K562 (cell line): ENCODE measurements at regions not wholly inside any gene's neighbourhood (a gene's known extent, or its start where the extent isn't known, plus 50 kb on each side); places are given as distances from the start of the nearest gene placed in this dataset.

Experiments
- ATAC-seq: fragments of 200-7000 bp; cut with Tn5 transposase; 3 replicates; pipeline ENCODE4 v1.9.1; 2020; ENCODE audit warnings: moderate library complexity
- BruUV-seq: library from RNA; stranded (reverse); fragments of 400-500 nt; replicated peaks from 2 replicates; lab custom pipeline; 2021; lab: Mats Ljungman, UMichigan
- CTCF ChIA-PET: fragments of 300-600 bp; formaldehyde crosslinking; extraction: SDS; loops from one replicate; lab custom pipeline; 2021; ENCODE audit warnings: low intra/inter-chr PET ratio; lab: Yijun Ruan, JAX
- POLR2A ChIA-PET: fragments of 300-600, 350-650 bp; sonication (Branson Sonifier 250); formaldehyde crosslinking; extraction: SDS; loops from one replicate; lab custom pipeline; 2021; ENCODE audit warnings: antibody characterized with exemption, inconsistent platforms; lab: Yijun Ruan, JAX
- DNase-seq, 4 experiments: peaks; one replicate each; pipeline versions ENCODE4 v3.0.0 to v3.0.0-alpha.2; 2011 to 2018; ENCODE audit warnings: low spot score in 3 of 4, mixed read lengths in 3 of 4; ENCODE audit errors: extremely low read depth in 1 of 4
- FAIRE-seq: peaks from 2 replicates; lab custom pipeline; 2011; peaks lifted over from hg19 to GRCh38; lab: Jason Lieb, UNC
- H2AFZ ChIP-seq: 2 replicates; pipeline ENCODE4 v1.6.0; 2011; ENCODE audit warnings: low read depth, low read length, control low read depth, inconsistent platforms
- H3K27ac ChIP-seq: fragments of 200-600 bp; 3 replicates; pipeline ENCODE4 v1.8.0; 2011; ENCODE audit warnings: low read depth, mild to moderate bottlenecking, control low read depth, inconsistent platforms, low read length, moderate library complexity, mixed read lengths; ENCODE audit errors: extremely low read depth
- H3K27me3 ChIP-seq, 2 experiments: fragments of 300-600 bp in 1 of 2; 2 replicates in 1 of 2; 3 replicates in 1 of 2; pipeline versions ENCODE4 v1.6.0 to v1.8.0; 2011; ENCODE audit warnings: inconsistent platforms in 2 of 2, low read length in 2 of 2, mild to moderate bottlenecking in 1 of 2, mixed read lengths in 1 of 2, moderate library complexity in 1 of 2; ENCODE audit not compliant: control insufficient read depth in 2 of 2, insufficient read depth in 2 of 2
- H3K36me3 ChIP-seq: fragments of 300-600 bp; 3 replicates; pipeline ENCODE4 v1.8.0; 2011; ENCODE audit warnings: mild to moderate bottlenecking, low read length, inconsistent platforms; ENCODE audit not compliant: control insufficient read depth, insufficient read depth
- H3K4me1 ChIP-seq, 2 experiments: fragments of 200-600 bp in 1 of 2; replicated peaks in 1 of 2; 2 replicates in 1 of 2; 3 replicates in 1 of 2; pipeline versions ENCODE4 v1.5.1 to v1.8.0; 2011; ENCODE audit warnings: inconsistent platforms in 2 of 2, low read length in 2 of 2, mild to moderate bottlenecking in 1 of 2, mixed read lengths in 1 of 2, moderate library complexity in 1 of 2; ENCODE audit not compliant: control insufficient read depth in 2 of 2, insufficient read depth in 2 of 2
- H3K4me2 ChIP-seq: 2 replicates; pipeline ENCODE4 v1.6.1; 2011; ENCODE audit warnings: low read length, control low read depth, inconsistent platforms, mixed read lengths; ENCODE audit not compliant: insufficient read depth
- H3K4me3 ChIP-seq: fragments of 200-600 bp; sonication (generic), shearing (Covaris generic); 2 replicates; pipeline ENCODE4 v1.5.1; 2016; ENCODE audit warnings: control low read depth, inconsistent platforms
- H3K79me2 ChIP-seq: fragments of 200-600 bp; 3 replicates; pipeline ENCODE4 v1.8.0; 2011; ENCODE audit warnings: low read length, inconsistent platforms; ENCODE audit not compliant: control insufficient read depth, insufficient read depth
- H3K9ac ChIP-seq, 2 experiments: 2 replicates each; pipeline versions ENCODE4 v1.6.0 to v1.6.1; 2011; ENCODE audit warnings: low read depth in 2 of 2, low read length in 2 of 2, control low read depth in 1 of 2, inconsistent platforms in 1 of 2, mild to moderate bottlenecking in 1 of 2, mixed read lengths in 1 of 2; ENCODE audit not compliant: insufficient read depth in 1 of 2
- H3K9me1 ChIP-seq: one replicate; pipeline ENCODE4 v1.6.0; 2011; ENCODE audit warnings: inconsistent platforms, mild to moderate bottlenecking, low read length, moderate library complexity; ENCODE audit not compliant: control insufficient read depth, insufficient read depth
- H3K9me3 ChIP-seq: replicated peaks from 2 replicates; pipeline ENCODE4 v1.5.1; 2011; ENCODE audit warnings: low read depth, low read length, inconsistent platforms; ENCODE audit not compliant: control insufficient read depth, insufficient read depth
- H4K20me1 ChIP-seq: replicated peaks from 2 replicates; pipeline ENCODE4 v1.6.1; 2011; ENCODE audit warnings: low read length, inconsistent platforms, mixed read lengths; ENCODE audit not compliant: control insufficient read depth, insufficient read depth
- BHLHE40 ChIP-seq: IDR thresholded peaks from 2 replicates; pipeline ENCODE4 v1.6.1; 2011; ENCODE audit warnings: low read length, improper control_type of control experiment
- CEBPG ChIP-seq, 3 experiments: fragments of 200-800 bp in 1 of 3; sonication (Bioruptor generic) in 1 of 3; sonication (generic) in 1 of 3; formaldehyde crosslinking in 1 of 3; IDR thresholded peaks in 2 of 3; conservative IDR thresholded peaks in 1 of 3; 2 replicates each; pipeline versions ENCODE4 v1.6.1 to v1.8.0; 2016 to 2022; ENCODE audit warnings: missing compliant biosample characterization in 2 of 3, missing genetic modification characterization in 2 of 3, mild to moderate bottlenecking in 1 of 3, missing genetic modification reagents in 1 of 3
- CREB3 ChIP-seq: fragments of 450-650 bp; conservative IDR thresholded peaks from 2 replicates; pipeline ENCODE4 v1.6.1; 2016; ENCODE audit warnings: missing genetic modification characterization, low read depth, mild to moderate bottlenecking, missing compliant biosample characterization, moderate library complexity
- KAT8 ChIP-seq: fragments of 450-650 bp; IDR thresholded peaks from 2 replicates; pipeline ENCODE4 v1.6.1; 2016; ENCODE audit warnings: low read depth, mild to moderate bottlenecking
- MAFG ChIP-seq: fragments of 450-650 bp; conservative IDR thresholded peaks from 2 replicates; pipeline ENCODE4 v1.6.1; 2016; ENCODE audit warnings: missing genetic modification characterization, missing compliant biosample characterization
- MEIS2 ChIP-seq: fragments of 450-650 bp; IDR thresholded peaks from 2 replicates; pipeline ENCODE4 v1.6.1; 2014; ENCODE audit warnings: mild to moderate bottlenecking; ENCODE audit not compliant: partially characterized antibody
- NR3C1 ChIP-seq: sonication (generic); formaldehyde crosslinking; IDR thresholded peaks from 2 replicates; pipeline ENCODE4 v1.8.1; 2022; ENCODE audit warnings: missing genetic modification reagents
- SP1 ChIP-seq: sonication (generic); formaldehyde crosslinking; IDR thresholded peaks from 2 replicates; pipeline ENCODE4 v1.8.1; 2022; ENCODE audit warnings: mild to moderate bottlenecking, missing genetic modification reagents
- STAT5B ChIP-seq: fragments of 250-450 bp; sonication (Bioruptor Pico); IDR thresholded peaks from 2 replicates; pipeline ENCODE4 v1.8.0; 2021; ENCODE audit warnings: mild to moderate bottlenecking, inconsistent platforms
- ZNF121 ChIP-seq: sonication (generic); formaldehyde crosslinking; conservative IDR thresholded peaks from 2 replicates; pipeline ENCODE4 v1.8.0; 2022; ENCODE audit warnings: missing genetic modification reagents
- ZNF175 ChIP-seq: fragments of 200-800 bp; sonication (Bioruptor generic); IDR thresholded peaks from 2 replicates; pipeline ENCODE4 v1.6.1; 2016; ENCODE audit warnings: low read depth, mild to moderate bottlenecking, missing genetic modification characterization, missing compliant biosample characterization
- WGBS: fragments of 100-300 bp; shearing (Covaris generic); methylation state at CpG from one replicate; pipeline ENCODE4 v1.1.6; 2016; ENCODE audit warnings: low coverage, mixed read lengths; ENCODE audit not compliant: insufficient coverage; ENCODE audit errors: missing lambda C conversion rate; 5-methylcytosine and 5-hydroxymethylcytosine counted together
- in situ Hi-C: fragments of 300-500 bp; cut with MboI; formaldehyde crosslinking; loops from 4 replicates; pipeline ENCODE4 v1.15.0; 2018; ENCODE audit warnings: inconsistent platforms, mixed read lengths
- intact Hi-C: fragments of 100-400 bp; cut with micrococcal nuclease; formaldehyde crosslinking; loops from 2 replicates; pipeline ENCODE4 v1.14.2; 2022
- TF ChIP-seq, protein P1 (sequence below), 3 experiments: fragments of 200-800 bp in 1 of 3; fragments of 250-450 bp in 1 of 3; fragments of 450-650 bp in 1 of 3; sonication (Bioruptor Pico) in 1 of 3; sonication (Bioruptor generic) in 1 of 3; formaldehyde crosslinking in 1 of 3; IDR thresholded peaks; 2 replicates each; pipeline versions ENCODE4 v1.6.1 to v1.8.0; 2016 to 2022; ENCODE audit warnings: mild to moderate bottlenecking in 2 of 3, missing genetic modification characterization in 2 of 3, missing compliant biosample characterization in 1 of 3, moderate library complexity in 1 of 3
- TF ChIP-seq, protein P2 (sequence below): fragments of 250-450 bp; sonication (Bioruptor Pico); IDR thresholded peaks from 2 replicates; pipeline ENCODE4 v1.4.0; 2020

GRCh38 chr20:53845980-53846379 lies 224.4 kb downstream of the BCAS1 start (continued):
- TF ChIP-seq, protein P1, sequence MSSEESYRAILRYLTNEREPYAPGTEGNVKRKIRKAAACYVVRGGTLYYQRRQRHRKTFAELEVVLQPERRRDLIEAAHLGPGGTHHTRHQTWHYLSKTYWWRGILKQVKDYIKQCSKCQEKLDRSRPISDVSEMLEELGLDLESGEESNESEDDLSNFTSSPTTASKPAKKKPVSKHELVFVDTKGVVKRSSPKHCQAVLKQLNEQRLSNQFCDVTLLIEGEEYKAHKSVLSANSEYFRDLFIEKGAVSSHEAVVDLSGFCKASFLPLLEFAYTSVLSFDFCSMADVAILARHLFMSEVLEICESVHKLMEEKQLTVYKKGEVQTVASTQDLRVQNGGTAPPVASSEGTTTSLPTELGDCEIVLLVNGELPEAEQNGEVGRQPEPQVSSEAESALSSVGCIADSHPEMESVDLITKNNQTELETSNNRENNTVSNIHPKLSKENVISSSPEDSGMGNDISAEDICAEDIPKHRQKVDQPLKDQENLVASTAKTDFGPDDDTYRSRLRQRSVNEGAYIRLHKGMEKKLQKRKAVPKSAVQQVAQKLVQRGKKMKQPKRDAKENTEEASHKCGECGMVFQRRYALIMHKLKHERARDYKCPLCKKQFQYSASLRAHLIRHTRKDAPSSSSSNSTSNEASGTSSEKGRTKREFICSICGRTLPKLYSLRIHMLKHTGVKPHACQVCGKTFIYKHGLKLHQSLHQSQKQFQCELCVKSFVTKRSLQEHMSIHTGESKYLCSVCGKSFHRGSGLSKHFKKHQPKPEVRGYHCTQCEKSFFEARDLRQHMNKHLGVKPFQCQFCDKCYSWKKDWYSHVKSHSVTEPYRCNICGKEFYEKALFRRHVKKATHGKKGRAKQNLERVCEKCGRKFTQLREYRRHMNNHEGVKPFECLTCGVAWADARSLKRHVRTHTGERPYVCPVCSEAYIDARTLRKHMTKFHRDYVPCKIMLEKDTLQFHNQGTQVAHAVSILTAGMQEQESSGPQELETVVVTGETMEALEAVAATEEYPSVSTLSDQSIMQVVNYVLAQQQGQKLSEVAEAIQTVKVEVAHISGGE (CRISPR knock-in tag; IDR thresholded peaks at IDR 0.05) = peak in 1 of 3 experiments; percentile 95; a peak in 2 of 6 replicates

GRCh38 chr20:53844259-53844658 lies 226.1 kb downstream of the BCAS1 start:
- CTCF ChIA-PET = no interaction called here
- Histone ChIP-seq H3K36me3 (no peaks in the 10 kb centered on the region), H3K79me2 (no peaks in the 10 kb centered on the region), H2AFZ (no peak overlapping the region), H4K20me1 (no peaks in the 10 kb centered on the region), H3K4me1 (peaks cover 0 to 10% of the 10 kb centered on the region in 2 experiments; a peak in 2 of 5 replicates), H3K9me3 (no peaks in the 10 kb centered on the region), H3K27ac (no peak overlapping the region), H3K9ac (no peak overlapping the region), H3K4me2 (no peak overlapping the region), H3K9me1 (no peaks in the 10 kb centered on the region), H3K27me3 (no peaks in the 10 kb centered on the region), H3K4me3 (no peak overlapping the region)
- ATAC-seq = no peak
- in situ Hi-C loops = no loop called here
- POLR2A ChIA-PET = no interaction called here
- no peak for FAIRE-seq
- BruUV-seq = no TSS peak
- 40% methylated on average over 8 of the region's 8 CpGs for WGBS
- DNase-seq = no peak
- intact Hi-C loops = no loop called here
- TF ChIP-seq, protein P2, sequence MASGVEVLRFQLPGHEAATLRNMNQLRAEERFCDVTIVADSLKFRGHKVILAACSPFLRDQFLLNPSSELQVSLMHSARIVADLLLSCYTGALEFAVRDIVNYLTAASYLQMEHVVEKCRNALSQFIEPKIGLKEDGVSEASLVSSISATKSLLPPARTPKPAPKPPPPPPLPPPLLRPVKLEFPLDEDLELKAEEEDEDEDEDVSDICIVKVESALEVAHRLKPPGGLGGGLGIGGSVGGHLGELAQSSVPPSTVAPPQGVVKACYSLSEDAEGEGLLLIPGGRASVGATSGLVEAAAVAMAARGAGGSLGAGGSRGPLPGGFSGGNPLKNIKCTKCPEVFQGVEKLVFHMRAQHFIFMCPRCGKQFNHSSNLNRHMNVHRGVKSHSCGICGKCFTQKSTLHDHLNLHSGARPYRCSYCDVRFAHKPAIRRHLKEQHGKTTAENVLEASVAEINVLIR = no peak
- TF ChIP-seq ZNF121 (CRISPR knock-in tag) = no peak
- TF ChIP-seq KAT8 = no peak
- TF ChIP-seq CREB3 (tag) = no peak
- no peak for TF ChIP-seq NR3C1 (CRISPR knock-in tag)
- TF ChIP-seq CEBPG (CRISPR knock-in tag; IDR thresholded peaks at IDR 0.05) = no peak
- 0 out of 4 replicates have a peak, but pooled peaks of 1 of the 2 experiments have one; percentile 11 for TF ChIP-seq CEBPG (tag; conservative IDR thresholded peaks at IDR 0.05 in 1 of 2, IDR thresholded peaks at IDR 0.05 in 1 of 2)
- TF ChIP-seq ZNF175 (CRISPR knock-in tag) = no peak
- no peak for TF ChIP-seq STAT5B (CRISPR knock-in tag)
- TF ChIP-seq BHLHE40 = no peak
- TF ChIP-seq SP1 (CRISPR knock-in tag) = no peak
- TF ChIP-seq MEIS2 = peak; percentile 49
- peak; percentile 55 for TF ChIP-seq MAFG
